GM08714 (cell line): ENCODE measurements at regions not wholly inside any gene's neighbourhood (a gene's known extent, or its start where the extent isn't known, plus 50 kb on each side); places are given as distances from the start of the nearest gene placed in this dataset.
"Not testable (repeated sequence)": the region's sequence is repeated elsewhere in the genome, so short reads cannot be mapped to it uniquely, and the experiment has no call there.

ENCODE experiments used
- H3K4me3 ChIP-seq: fragments of 200-500 bp; sonication (Bioruptor generic); 2 replicates; pipeline ENCODE4 v1.5.1; 2014; ENCODE audit warnings: mild to moderate bottlenecking, low read length, inconsistent platforms
- ZNF274 ChIP-seq: IDR thresholded peaks from 2 replicates; pipeline ENCODE4 v1.6.1; 2012; ENCODE audit warnings: mild to moderate bottlenecking, low read depth, low read length

- H3K4me3 ChIP-seq, result no peak overlapping the region
- no peak for TF ChIP-seq ZNF274
Measured at GRCh38 chr1:200496937-200497336, 87.1 kb upstream of the ZNF281 start.

GRCh38 chr1:200495901-200496300, 86.1 kb upstream of the ZNF281 start:
- no peak for TF ChIP-seq ZNF274
- H3K4me3 ChIP-seq, result no peak overlapping the region

GRCh38 chr1:200493344-200493743, 83.5 kb upstream of the ZNF281 start:
- no peak for TF ChIP-seq ZNF274
- H3K4me3 ChIP-seq, result no peak overlapping the region

GRCh38 chr1:200491103-200491502, 81.3 kb upstream of the ZNF281 start:
- TF ChIP-seq ZNF274, result no peak
- H3K4me3 ChIP-seq, result no peak overlapping the region

- TF ChIP-seq ZNF274, result no peak
Measured at GRCh38 chr1:200490183-200490582, 80.3 kb upstream of the ZNF281 start.

GRCh38 chr1:200488375-200489165, 78.7 kb upstream of the ZNF281 start:
- no peak overlapping the region for H3K4me3 ChIP-seq
- TF ChIP-seq ZNF274, result no peak

More at GRCh38 chr1:200490183-200490582, 80.3 kb upstream of the ZNF281 start:
- no peak overlapping the region for H3K4me3 ChIP-seq

GRCh38 chr1:200487650-200488049, 77.8 kb upstream of the ZNF281 start:
- no peak overlapping the region for H3K4me3 ChIP-seq
- no peak for TF ChIP-seq ZNF274

GRCh38 chr1:200486634-200487033, 76.8 kb upstream of the ZNF281 start:
- no peak for TF ChIP-seq ZNF274
- no peak overlapping the region for H3K4me3 ChIP-seq

GRCh38 chr1:200484438-200484946, 74.7 kb upstream of the ZNF281 start:
- not testable (repeated sequence) for H3K4me3 ChIP-seq

- no peak for TF ChIP-seq ZNF274
- no peak overlapping the region for H3K4me3 ChIP-seq
Measured at GRCh38 chr1:200483491-200484143, 73.8 kb upstream of the ZNF281 start.

GRCh38 chr1:200480964-200481363, 71.1 kb upstream of the ZNF281 start:
- H3K4me3 ChIP-seq, result no peak overlapping the region

GRCh38 chr1:200479816-200480215, 70.0 kb upstream of the ZNF281 start:
- no peak for TF ChIP-seq ZNF274
- H3K4me3 ChIP-seq, result no peak overlapping the region

More at GRCh38 chr1:200480964-200481363, 71.1 kb upstream of the ZNF281 start:
- no peak for TF ChIP-seq ZNF274

GRCh38 chr1:200478945-200479558, 69.2 kb upstream of the ZNF281 start:
- no peak overlapping the region for H3K4me3 ChIP-seq
- no peak for TF ChIP-seq ZNF274

- H3K4me3 ChIP-seq, result no peak overlapping the region
- TF ChIP-seq ZNF274, result no peak
Measured at GRCh38 chr1:200478239-200478623, 68.4 kb upstream of the ZNF281 start.

- H3K4me3 ChIP-seq, result no peak overlapping the region
- no peak for TF ChIP-seq ZNF274
Measured at GRCh38 chr1:200474633-200475032, 64.8 kb upstream of the ZNF281 start.
